CD4-positive, alpha-beta T cell treated with Interleukin-4 for 1 hour (primary cell): ENCODE measurements at regions not wholly inside any gene's neighbourhood (a gene's known extent, or its start where the extent isn't known, plus 50 kb on each side); places are given as distances from the start of the nearest gene placed in this dataset.

Source experiments
- DNase-seq, 2 donors: peaks; one replicate each; pipeline ENCODE4 v3.0.0-alpha.2; 2020 to 2022

DNA sequence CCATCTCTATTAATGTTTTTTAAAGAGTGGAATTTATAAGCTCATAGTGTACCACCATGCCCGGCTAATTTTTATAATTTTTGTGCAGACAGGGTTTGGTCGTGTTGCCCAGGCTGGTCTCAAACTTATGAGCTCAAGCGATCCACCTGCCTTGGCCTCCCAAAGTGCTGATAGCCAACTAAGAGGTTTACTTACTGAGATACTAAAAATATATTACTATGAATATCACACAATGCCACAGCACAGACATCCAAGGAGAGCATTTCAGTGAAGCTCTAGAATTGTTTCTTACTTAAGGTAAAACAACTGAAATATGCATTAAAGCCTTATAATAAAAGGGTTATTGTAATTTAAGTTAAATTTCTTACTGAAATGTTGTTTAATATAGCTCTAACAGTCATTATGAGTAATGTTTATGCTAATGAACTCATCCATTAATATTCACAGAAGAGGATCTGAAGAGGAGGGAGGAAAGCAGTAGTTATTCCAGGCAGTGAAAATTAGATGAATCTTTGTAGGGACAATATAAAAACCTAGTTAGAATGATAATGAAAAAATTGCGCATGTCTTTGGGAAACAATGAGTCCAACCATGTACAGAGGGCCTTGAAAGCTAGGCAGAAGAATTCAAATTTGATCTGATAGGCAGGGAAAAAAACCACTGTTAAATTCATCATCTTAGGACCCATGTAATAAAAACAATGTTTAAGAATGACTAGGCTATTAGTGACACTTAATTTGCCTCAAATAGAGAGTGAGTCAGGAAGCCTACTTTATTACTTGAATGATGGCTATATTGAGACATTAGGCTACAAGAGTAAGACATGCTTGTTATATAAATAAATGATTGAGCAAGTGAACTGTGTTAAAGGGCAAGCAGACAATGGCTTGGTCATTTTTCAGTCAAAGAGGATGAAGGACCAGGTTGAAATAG, 99.2 kb downstream of the SLC41A2 start:
- DNase-seq: no peak

DNA sequence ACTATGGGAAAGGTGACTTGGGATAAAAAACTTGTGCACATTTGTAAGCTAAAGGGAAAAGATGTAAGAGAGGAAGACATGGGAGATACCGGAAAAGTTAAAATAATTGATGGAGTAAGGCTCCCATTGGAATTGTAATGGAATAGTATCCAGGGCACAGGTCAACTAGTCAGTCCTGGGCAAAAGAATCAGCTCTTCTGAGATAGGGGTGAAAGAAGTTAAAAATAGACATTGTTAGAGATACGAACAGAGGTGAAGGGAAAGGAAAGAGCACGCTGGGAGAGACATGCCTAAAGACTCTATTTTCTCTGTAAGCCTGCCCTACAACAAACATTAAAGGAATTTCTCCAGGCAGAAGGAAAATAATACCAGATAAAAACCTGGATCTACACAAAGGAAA, 101.6 kb downstream of the SLC41A2 start:
- no peak for DNase-seq

DNA sequence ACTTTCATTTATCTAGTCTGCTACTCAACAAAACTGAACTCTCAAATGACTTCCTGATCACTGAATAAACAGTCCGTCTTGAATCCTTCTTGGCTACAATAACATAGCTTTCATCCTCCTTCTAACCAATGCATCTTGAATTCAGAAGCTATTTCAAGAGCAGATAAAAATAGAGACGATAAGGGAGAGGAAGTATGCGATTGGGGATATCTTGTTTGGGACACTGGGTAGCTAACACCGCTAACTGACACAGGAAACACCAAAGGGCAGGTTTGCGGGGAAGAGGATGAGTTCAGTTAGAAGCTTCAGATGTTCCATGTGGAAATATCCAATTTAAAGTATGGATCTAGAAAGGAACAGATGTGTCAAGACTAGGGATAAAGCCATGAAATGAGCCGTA, 102.5 kb downstream of the SLC41A2 start:
- no peak for DNase-seq

DNA sequence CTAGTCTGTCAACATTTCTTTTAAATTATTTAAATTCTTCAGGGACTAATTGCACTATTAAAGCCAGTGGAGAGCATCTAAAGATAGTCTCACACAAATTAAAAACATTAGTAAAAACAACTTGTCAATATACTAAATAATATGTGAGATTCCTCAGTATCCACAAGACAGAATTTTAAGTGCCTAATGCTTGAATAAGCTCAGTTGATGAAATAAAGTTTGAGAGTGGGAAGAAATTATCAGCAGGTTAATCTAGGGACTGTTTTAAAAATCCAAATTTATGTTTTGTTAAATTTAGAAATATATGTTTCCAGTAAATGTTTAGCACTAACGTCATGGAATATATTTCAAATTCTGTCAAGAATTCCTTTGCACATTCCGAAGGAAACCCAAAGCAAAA, 105.2 kb downstream of the SLC41A2 start:
- no peak for DNase-seq

DNA sequence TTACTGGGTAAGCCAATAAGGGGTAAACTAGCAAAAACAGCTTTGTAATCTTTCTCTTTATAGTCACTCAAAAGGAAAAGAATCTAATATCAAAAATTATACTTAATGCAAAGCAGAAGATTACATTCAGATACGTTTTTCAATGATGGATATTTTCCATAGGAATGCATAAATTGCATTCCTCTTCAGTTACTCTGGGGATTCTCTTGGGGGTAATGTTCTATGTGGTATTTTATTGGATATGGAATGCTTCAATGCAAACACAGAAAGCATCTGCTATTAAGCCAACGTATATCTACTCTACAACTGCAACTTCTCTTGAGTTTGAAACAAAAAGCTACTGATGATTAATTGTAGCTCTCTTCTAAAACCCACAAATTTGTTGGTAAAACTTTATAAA, 106.0 kb downstream of the SLC41A2 start:
- DNase-seq: no peak

DNA sequence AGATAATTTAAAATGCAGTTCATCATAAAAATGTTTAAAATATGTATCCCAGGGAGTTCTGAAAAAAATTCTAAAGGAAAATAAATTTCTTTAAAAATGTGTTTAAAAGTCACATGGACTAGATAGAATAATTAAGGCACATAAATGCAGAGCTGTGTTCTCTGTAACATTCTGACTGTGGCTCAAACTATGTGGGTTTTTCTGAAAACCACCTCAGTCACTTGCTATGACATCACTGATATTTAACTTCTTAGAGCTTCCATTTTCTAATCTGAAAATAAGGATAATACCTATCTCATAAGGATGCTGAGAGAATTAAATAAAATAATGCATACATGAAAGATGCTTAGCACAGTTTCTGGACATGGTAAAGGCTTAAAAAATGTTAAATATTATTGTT, 107.3 kb downstream of the SLC41A2 start:
- no peak for DNase-seq

DNA sequence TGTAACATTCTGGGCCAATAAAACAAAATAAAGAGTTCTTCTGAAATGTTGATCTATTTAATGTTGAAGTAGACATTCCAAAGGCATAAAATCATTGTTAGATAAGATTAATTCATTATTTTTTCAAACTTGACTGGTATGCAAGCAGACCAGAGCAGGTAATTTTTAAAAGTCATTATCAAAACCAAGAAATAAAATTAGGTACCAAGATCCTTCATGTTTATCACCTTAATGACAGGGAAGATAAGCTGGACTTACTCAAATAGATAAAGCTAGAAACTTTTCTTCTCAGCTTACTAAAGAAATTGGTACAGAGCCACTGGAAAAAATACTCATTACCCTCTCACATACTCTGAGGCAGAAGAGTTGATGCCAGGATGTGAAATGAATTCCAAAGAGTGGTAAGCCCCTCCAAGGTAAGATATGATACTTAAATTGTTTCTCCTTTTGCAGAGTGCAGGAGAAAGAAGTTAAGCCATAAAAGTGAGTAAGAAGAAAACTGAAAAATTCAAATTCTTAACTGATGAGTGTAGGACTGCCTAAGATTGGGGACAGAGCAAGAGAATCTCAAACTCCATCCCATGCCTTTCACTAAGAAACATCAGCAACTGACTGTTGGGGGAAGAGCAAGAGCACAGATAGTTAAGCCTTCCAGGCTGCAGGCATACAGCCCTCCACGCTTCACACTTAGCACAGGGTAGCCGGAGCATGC, 111.9 kb downstream of the SLC41A2 start:
- no peak for DNase-seq

DNA sequence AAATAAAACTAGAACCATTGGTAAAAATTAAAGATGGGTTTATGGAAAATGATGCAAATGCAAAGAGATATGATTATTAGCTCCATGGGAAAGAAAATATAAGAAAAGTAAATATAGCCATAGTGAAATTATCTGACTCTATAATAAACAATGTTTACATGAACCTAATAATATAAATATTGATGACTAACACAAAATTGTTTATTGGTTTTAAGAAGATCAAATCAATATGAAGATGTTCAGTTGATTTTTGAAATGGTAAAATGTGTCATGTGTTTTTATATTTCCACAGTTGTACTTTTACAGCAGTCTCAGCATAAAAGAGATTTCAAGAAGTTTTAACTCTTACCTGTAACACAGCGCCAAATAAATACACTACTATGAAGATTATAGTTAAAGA, 114.0 kb downstream of the SLC41A2 start:
- DNase-seq: no peak

DNA sequence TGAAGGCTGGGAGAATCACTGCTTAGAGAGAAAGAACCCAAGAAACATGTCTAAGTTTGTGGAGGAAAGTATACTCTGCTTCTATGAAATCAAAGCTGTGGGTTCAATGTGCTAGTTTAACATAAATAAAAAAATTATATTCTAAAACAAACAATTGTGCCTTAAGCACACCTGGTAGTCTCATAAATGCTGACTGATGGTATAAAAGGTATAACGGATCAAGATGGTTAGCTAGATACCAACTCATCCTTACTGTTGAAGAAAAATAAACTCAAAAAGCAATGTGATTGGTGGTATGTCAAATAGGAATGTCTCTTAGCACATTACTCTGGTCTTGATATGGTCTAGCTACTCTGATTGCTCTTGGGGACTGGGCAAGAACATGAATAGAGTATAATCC, 117.8 kb downstream of the SLC41A2 start:
- DNase-seq: no peak

DNA sequence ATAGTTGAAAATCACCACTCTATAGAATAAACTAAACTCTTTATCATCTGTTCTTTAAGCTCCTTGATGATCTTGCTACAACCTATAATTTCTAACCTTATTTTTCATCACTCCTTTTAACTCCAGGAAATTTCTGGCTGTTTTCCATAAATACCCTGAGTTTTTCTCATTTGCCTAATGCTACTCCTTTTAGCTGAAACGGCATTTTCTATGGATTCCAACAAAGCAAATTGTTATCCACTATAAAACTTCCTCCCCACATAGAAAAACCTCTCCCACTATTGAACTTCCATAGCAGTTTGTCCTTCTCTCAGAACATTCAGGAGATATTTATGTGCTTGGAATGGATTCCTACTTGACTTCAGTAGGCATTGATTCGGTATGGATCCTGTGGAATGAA, 122.8 kb downstream of the SLC41A2 start:
- no peak for DNase-seq

DNA sequence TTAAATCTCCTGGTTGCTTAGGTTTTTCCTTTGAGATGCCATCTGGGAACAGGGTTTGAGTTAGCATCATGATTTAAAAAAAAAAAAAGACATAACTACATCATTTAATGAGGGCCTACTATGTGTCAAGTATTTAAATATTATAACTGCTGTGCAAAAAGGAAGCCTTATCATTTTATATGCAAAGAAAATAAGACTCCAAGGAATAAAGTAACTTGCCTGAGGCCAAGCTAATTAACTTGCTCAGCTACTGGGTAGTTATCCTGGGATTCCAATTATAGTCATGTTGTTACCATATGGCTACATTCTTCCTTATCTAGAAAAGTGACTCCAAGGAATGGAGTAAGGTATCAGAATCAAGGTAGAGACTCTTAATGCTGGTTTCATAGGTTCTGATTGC, 123.5 kb downstream of the SLC41A2 start:
- no peak for DNase-seq

DNA sequence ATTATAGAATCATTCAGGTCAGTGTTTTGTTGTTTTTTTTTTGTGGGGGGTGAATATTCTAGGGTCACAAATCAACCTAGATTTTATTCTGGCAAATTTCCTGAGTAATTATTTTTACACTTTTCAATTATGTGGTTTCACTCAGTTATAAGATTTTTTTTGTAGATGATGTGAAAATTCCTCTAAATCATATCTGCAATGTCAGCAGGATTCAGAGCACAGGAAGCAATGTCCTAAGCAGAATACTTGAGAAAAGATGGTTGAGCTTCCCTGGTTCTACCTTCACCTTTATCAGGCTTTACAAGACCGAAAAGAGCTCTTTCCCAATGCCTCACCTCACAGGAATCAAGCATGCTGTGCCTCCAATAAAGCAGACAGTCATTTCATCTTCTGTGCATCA, 124.3 kb downstream of the SLC41A2 start:
- no peak for DNase-seq

DNA sequence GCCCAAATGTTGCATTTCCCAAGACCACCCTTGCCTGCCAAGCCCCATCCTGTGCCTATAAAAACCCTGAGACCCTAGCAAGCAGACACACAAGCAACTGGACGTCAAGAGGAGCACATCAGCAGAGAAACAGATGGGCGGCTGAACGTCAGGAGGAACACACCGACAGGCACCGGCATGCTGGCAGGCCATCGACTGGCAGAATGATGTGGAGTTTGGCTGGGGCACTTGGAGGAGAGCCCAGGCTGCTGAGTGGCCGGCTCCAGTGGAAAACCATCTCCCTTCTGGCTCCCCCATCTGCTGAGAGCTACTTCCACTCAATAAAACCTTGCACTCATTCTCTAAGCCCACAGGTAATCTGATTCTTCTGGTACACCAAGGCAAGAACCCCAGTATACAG, 130.1 kb downstream of the SLC41A2 start:
- no peak for DNase-seq

DNA sequence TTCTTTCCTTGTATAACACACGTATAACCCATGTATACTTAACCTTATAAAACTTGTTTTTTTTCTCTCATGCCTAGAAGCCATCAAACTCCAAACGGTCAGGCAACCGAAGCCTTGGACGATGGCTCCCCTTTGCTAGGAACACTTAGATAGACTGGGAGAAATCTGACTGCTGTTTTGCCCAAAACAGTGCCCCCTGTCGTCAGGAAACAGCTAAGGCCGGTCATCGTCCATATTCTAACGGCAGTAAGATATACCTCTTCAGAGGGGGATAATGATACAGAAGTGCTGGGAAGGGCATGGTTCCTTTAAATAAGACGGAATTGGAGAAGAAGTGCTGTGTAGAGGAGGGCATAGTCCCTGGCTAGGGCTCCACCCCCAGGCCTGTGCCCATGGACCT, 130.5 kb downstream of the SLC41A2 start:
- peak in 1 of 2 donors; percentile 20 for DNase-seq

DNA sequence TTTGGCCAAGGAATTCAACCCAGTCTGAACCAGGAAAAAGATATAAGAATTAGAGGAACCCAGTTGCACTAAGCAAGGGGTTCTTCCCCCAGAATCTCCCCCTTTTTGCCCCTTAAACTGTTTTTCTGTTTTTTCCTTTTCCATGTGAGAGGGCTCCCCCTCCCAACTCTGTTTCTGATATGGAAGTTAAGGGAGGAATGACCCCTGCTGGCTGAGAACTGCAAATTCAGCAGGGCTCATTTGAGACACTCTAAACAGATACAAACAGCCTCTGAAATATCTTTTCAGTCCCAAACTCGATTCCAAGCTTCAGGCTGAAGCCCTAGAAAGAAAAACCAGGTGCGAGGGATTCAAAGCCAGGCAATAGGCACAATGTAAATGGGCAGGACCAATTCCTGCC, 132.7 kb downstream of the SLC41A2 start:
- DNase-seq: no peak

DNA sequence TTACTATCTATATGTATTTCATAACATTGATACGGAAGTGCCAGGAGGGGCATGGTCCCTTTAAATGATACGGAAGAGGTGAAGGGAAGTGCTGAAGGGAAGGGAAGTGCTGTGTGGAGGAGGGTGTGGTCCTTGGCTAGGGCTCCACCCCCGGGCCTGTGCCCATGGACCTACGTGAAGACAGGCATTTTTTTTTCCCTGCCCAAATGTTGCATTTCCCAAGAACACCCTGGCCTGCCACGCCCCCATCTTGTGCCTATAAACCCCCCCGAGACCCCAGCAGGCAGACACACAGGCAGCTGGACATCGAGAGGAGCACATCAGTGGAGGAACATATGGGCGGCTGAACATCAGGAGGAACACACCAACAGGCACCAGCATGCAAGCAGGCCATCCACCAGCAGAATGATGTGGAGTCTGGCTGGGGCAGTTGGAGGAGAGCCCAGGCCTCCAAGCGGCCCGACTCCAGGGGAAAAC, 134.1 kb downstream of the SLC41A2 start:
- peak in 1 of 2 donors; percentile 45 for DNase-seq

DNA sequence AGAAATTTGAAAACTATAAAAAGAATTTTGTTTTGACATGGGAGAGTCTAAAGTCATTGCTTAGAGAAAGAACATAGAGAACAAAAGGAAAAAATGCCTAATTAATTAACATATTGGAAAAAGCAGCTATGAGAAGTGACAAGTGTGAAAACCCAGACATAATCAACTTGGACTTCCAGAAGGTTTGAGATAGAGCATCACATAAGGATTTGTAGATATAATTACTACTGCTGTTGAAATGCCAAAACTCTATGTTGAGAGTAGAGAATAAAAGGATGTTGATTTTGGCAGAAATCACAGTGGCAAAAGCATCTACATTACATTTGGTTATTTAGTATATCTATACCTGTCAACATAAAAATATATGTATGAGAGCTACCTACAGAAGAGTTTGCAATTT, 135.1 kb downstream of the SLC41A2 start:
- DNase-seq: no peak

DNA sequence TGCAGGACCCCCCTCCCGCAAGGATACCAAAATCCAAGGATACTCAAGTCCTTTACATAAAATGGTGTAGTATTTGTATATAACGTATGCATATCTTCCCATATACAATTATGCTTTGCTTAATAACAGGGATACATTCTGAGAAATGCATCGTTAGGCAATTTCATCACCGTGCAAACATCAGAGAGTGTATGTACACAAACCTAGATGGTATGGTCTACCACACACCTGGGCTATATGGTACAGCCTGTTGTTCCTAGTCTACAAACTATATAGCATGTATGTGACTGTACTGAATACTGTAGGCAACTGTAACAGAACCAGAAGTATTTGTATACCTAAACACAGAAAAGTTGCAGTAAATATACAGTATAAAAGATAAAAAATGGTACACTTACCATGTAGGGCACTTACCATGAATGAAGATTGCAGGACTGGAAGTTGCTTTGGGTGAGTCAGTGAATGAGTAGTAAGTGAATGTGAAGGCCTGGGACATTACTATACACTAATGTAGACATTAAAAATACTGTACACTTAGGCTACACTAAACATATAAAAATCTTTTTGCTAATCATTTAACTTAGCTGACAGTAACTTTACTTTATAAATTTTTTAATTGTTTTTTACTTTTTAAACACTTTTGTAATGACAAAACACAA, 141.1 kb downstream of the SLC41A2 start:
- no peak for DNase-seq

DNA sequence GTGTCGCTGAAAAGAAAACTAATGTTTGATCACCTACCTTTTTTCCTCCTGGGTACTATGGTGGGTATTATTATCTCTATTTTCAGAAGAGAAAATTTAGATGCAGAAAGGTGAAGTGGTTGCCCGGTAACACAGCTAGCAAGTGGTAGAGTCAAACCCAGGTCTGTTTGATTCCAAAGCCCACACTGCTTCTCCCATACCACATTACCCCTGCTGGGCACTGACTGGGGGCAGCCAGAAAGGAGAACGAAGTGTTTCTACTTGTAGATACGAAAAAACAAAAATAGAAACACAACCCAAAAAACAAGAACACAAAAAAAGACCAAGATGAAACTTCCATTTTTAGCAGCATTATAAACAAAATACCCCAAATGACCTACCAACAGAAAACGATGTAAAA, 142.2 kb downstream of the SLC41A2 start:
- no peak for DNase-seq

DNA sequence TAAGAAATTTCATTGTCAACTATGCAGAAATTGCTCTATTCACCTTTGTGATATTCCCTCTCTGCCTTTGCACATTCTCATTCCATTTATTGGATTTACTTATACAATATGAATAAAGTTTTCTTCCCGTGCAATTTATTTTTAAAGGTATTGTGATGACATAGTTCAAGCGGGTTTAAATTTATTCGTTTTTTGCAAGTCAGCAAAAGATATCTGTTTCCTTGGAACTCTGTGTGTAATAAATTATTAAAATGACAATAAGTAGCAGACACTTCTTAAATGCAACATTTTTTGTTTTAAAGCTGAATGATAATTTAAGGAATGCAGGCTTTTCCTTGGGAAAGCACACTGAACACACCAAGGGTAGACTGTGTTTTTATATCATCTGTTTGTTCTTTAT, 143.1 kb downstream of the SLC41A2 start:
- no peak for DNase-seq
